ENCODE measurements at regions not wholly inside any gene's neighbourhood (a gene's known extent, or its start where the extent isn't known, plus 50 kb on each side); places are given as distances from the start of the nearest gene placed in this dataset.

- 18% methylated on average over 2 of the region's 2 CpGs; no CpG with 5 or more reads in 1 of the 2 donors for WGBS, 2 donors (ENCODE audit: low coverage in 1 of 2)
- in situ Hi-C loops (cut with MboI; ENCODE audit: low pct_ligation_motif_present in 1 of 4, low pct_unique_long_range_greater_than_20kb in 1 of 4, low sequenced_read_pairs in 3 of 4), result no loop called here
- no peak overlapping the region for H3K27ac ChIP-seq
- no peaks in the 10 kb centered on the region for H3K27me3 ChIP-seq
- no peaks in the 10 kb centered on the region for H3K9me3 ChIP-seq
- no peaks in the 10 kb centered on the region for H3K36me3 ChIP-seq
- no peak overlapping the region for H3K4me3 ChIP-seq
- no peak for TF ChIP-seq EP300 (IDR thresholded peaks at IDR 0.05; ENCODE audit: low read depth)
- TF ChIP-seq POLR2A (IDR thresholded peaks at IDR 0.05), result no peak
- TF ChIP-seq CTCF (IDR thresholded peaks at IDR 0.05), result no peak
- TF ChIP-seq POLR2AphosphoS5 (IDR thresholded peaks at IDR 0.05), result no peak
- intact Hi-C loops (cut with DNase I; ENCODE audit: low total_unique reads), result no loop called here
- DNase-seq, result peak; percentile 26
- H3K4me1 ChIP-seq, result no peaks in the 10 kb centered on the region
Observed at GRCh38 chr16:49158029-49158642, 123.5 kb downstream of the CBLN1 start.

GRCh38 chr16:49150341-49150740 lies 131.3 kb downstream of the CBLN1 start:
- 40 to 61% methylated on average over 1 to 2 of the region's 2 CpGs for WGBS, 2 donors (ENCODE audit: low coverage in 1 of 2)

GRCh38 chr16:49148410-49148809 lies 133.2 kb downstream of the CBLN1 start:
- no peak for DNase-seq
- Histone ChIP-seq H3K4me1 (no peaks in the 10 kb centered on the region), H3K27me3 (no peaks in the 10 kb centered on the region), H3K4me3 (no peak overlapping the region), H3K27ac (no peak overlapping the region), H3K36me3 (no peaks in the 10 kb centered on the region), H3K9me3 (no peaks in the 10 kb centered on the region)
- intact Hi-C loops (cut with DNase I; ENCODE audit: low total_unique reads) (no loop called here), in situ Hi-C loops (cut with MboI; ENCODE audit: low pct_ligation_motif_present in 1 of 4, low pct_unique_long_range_greater_than_20kb in 1 of 4, low sequenced_read_pairs in 3 of 4) (no loop called here)
- WGBS, 2 donors (ENCODE audit: low coverage in 1 of 2), result 66 to 82% methylated on average over 2 to 4 of the region's 4 CpGs
- TF ChIP-seq CTCF (IDR thresholded peaks at IDR 0.05), result no peak
- TF ChIP-seq POLR2AphosphoS5 (IDR thresholded peaks at IDR 0.05), result no peak
- no peak for TF ChIP-seq POLR2A (IDR thresholded peaks at IDR 0.05)
- no peak for TF ChIP-seq EP300 (IDR thresholded peaks at IDR 0.05; ENCODE audit: low read depth)

More at GRCh38 chr16:49150341-49150740, 131.3 kb downstream of the CBLN1 start:
- Histone ChIP-seq H3K36me3 (no peaks in the 10 kb centered on the region), H3K4me3 (no peak overlapping the region), H3K27me3 (no peaks in the 10 kb centered on the region), H3K27ac (no peak overlapping the region), H3K4me1 (no peaks in the 10 kb centered on the region), H3K9me3 (no peaks in the 10 kb centered on the region)
- TF ChIP-seq POLR2AphosphoS5 (IDR thresholded peaks at IDR 0.05), result no peak
- no peak for TF ChIP-seq CTCF (IDR thresholded peaks at IDR 0.05)
- no peak for TF ChIP-seq POLR2A (IDR thresholded peaks at IDR 0.05)
- no peak for TF ChIP-seq EP300 (IDR thresholded peaks at IDR 0.05; ENCODE audit: low read depth)
- in situ Hi-C loops (cut with MboI; ENCODE audit: low pct_ligation_motif_present in 1 of 4, low pct_unique_long_range_greater_than_20kb in 1 of 4, low sequenced_read_pairs in 3 of 4) (no loop called here), intact Hi-C loops (cut with DNase I; ENCODE audit: low total_unique reads) (no loop called here)
- no peak for DNase-seq

GRCh38 chr16:49140618-49141017 lies 141.0 kb downstream of the CBLN1 start:
- no peak for TF ChIP-seq POLR2AphosphoS5 (IDR thresholded peaks at IDR 0.05)
- no peak for TF ChIP-seq POLR2A (IDR thresholded peaks at IDR 0.05)
- TF ChIP-seq EP300 (IDR thresholded peaks at IDR 0.05; ENCODE audit: low read depth), result no peak
- TF ChIP-seq CTCF (IDR thresholded peaks at IDR 0.05), result no peak
- in situ Hi-C loops (cut with MboI; ENCODE audit: low pct_ligation_motif_present in 1 of 4, low pct_unique_long_range_greater_than_20kb in 1 of 4, low sequenced_read_pairs in 3 of 4), result no loop called here

More at GRCh38 chr16:49140618-49141017, 141.0 kb downstream of the CBLN1 start:
- DNase-seq, result no peak
- Histone ChIP-seq H3K9me3 (no peaks in the 10 kb centered on the region), H3K36me3 (no peaks in the 10 kb centered on the region), H3K27me3 (no peaks in the 10 kb centered on the region), H3K27ac (no peak overlapping the region), H3K4me3 (no peak overlapping the region), H3K4me1 (no peaks in the 10 kb centered on the region)
- 63 to 68% methylated on average over 5 of the region's 5 CpGs for WGBS, 2 donors (ENCODE audit: low coverage in 1 of 2)
- intact Hi-C loops (cut with DNase I; ENCODE audit: low total_unique reads), result no loop called here
